ENCODE measurements at regions not wholly inside any gene's neighbourhood (a gene's known extent, or its start where the extent isn't known, plus 50 kb on each side); places are given as distances from the start of the nearest gene placed in this dataset.
"Not testable (repeated sequence)": the region's sequence is repeated elsewhere in the genome, so short reads cannot be mapped to it uniquely, and the experiment has no call there.

DNA sequence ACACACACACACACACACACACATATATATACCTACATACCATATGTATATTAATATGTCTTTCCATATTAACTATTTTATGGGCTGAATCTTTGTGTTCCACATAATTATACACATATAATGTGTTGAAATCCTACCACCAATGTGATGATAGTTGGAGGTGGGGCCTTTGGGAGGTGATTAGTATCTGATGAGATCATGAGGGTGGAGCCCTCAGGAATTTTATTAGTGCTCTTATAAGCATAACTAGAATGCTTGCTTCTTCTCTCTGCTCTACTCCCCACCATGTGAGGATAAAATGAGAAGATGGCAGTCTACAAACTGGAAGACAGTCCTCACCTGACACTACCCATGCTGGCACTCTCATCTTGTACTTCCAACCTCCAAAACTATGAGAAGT is 1193.5 kb upstream of the FLRT2 start:
- H3K27ac ChIP-seq = no peak overlapping the region
- no peaks in the 10 kb centered on the region for H3K36me3 ChIP-seq
- no peaks in the 10 kb centered on the region for H3K9me3 ChIP-seq (replicated peaks)
- no peaks in the 10 kb centered on the region for H3K4me1 ChIP-seq (replicated peaks)
- H3K4me3 ChIP-seq = no peak overlapping the region
- no peaks in the 10 kb centered on the region for H3K27me3 ChIP-seq (replicated peaks)
- DNase-seq (ENCODE audit: low read depth in 1 of 2, low spot score in 2 of 2) = no peak

- H3K27me3 ChIP-seq (replicated peaks) = no peaks in the 10 kb centered on the region
- H3K4me1 ChIP-seq (replicated peaks) = peaks cover 4% of the 10 kb centered on the region; the same call in 1 of the 2 replicates
- H3K27ac ChIP-seq = no peak overlapping the region
- DNase-seq (ENCODE audit: low read depth in 1 of 2, low spot score in 2 of 2) = no peak
- H3K36me3 ChIP-seq = no peaks in the 10 kb centered on the region
- no peak overlapping the region for H3K4me3 ChIP-seq
- H3K9me3 ChIP-seq (replicated peaks) = no peaks in the 10 kb centered on the region
Measured at GRCh38 chr14:84340938-84341337, 1189.0 kb upstream of the FLRT2 start.

- not testable (repeated sequence) for H3K4me1 ChIP-seq (replicated peaks); H3K4me3 ChIP-seq; H3K27ac ChIP-seq; DNase-seq (ENCODE audit: low read depth in 1 of 2, low spot score in 2 of 2); H3K36me3 ChIP-seq; H3K9me3 ChIP-seq (replicated peaks); H3K27me3 ChIP-seq (replicated peaks)
Measured at GRCh38 chr14:84341867-84342266, 1188.1 kb upstream of the FLRT2 start.

DNA sequence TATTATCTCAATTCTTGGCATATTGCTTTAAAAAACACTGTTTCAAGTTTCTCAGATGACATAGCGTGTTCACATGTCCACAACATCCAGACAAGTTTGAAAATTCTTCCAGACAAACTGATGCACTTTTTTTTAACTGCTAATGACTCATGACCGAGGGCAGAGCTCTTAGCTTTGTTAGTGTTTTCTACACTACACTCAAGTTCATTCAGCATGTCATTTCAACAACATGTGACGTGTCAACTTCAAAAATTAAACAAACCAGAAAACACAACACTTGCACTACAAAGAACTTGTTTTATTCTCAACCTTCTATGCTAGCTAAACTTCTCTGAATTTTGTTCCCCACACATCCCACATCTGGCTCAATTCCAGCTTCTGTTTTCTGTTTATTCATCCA is 1186.3 kb upstream of the FLRT2 start:
- Histone ChIP-seq H3K27me3 (replicated peaks) (no peaks in the 10 kb centered on the region), H3K36me3 (no peaks in the 10 kb centered on the region), H3K9me3 (replicated peaks) (no peaks in the 10 kb centered on the region), H3K4me1 (replicated peaks) (peaks cover 4% of the 10 kb centered on the region; the same call in 1 of the 2 replicates), H3K4me3 (no peak overlapping the region), H3K27ac (no peak overlapping the region)
- DNase-seq (ENCODE audit: low read depth in 1 of 2, low spot score in 2 of 2) = peak in 1 of 2 experiments; percentile 35

DNA sequence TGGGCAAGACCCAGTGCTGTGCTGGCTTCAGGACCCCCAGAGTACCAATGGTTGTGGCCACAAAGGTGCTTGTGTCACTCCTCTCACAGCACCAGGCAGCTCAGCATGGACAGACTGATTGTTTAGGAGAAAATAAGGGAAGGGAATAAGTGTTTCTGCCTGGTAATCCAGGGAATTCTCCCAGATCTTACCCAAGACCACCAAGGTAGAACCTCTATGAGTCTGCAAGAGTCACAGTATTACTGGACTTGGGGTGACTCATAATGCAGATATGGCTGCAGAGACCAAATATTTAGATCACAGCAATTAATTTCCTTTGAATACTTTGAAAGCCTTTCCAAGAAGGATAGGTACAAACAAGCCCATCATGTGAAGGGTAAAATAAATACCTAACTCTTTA is 1178.3 kb upstream of the FLRT2 start:
- Histone ChIP-seq H3K27ac (peak overlapping the region; percentile 77), H3K27me3 (replicated peaks) (no peaks in the 10 kb centered on the region), H3K4me1 (replicated peaks) (peaks cover 11% of the 10 kb centered on the region), H3K4me3 (no peak overlapping the region), H3K9me3 (replicated peaks) (no peaks in the 10 kb centered on the region), H3K36me3 (no peaks in the 10 kb centered on the region)
- DNase-seq (ENCODE audit: low read depth in 1 of 2, low spot score in 2 of 2) = peak; percentile 42 to 61

- Histone ChIP-seq H3K36me3 (no peaks in the 10 kb centered on the region), H3K27ac (no peak overlapping the region), H3K4me1 (replicated peaks) (no peaks in the 10 kb centered on the region), H3K9me3 (replicated peaks) (no peaks in the 10 kb centered on the region), H3K27me3 (replicated peaks) (no peaks in the 10 kb centered on the region), H3K4me3 (no peak overlapping the region)
- DNase-seq (ENCODE audit: low read depth in 1 of 2, low spot score in 2 of 2) = no peak
Measured at GRCh38 chr14:84361476-84361875, 1168.5 kb upstream of the FLRT2 start.

GRCh38 chr14:84375235-84375634 is 1154.7 kb upstream of the FLRT2 start:
- Histone ChIP-seq H3K36me3 (no peaks in the 10 kb centered on the region), H3K27ac (no peak overlapping the region), H3K9me3 (replicated peaks) (no peaks in the 10 kb centered on the region), H3K27me3 (replicated peaks) (no peaks in the 10 kb centered on the region), H3K4me1 (replicated peaks) (no peaks in the 10 kb centered on the region), H3K4me3 (no peak overlapping the region)
- no peak for DNase-seq (ENCODE audit: low read depth in 1 of 2, low spot score in 2 of 2)

- no peak for DNase-seq (ENCODE audit: low read depth in 1 of 2, low spot score in 2 of 2)
- H3K9me3 ChIP-seq (replicated peaks) = no peaks in the 10 kb centered on the region
- no peaks in the 10 kb centered on the region for H3K4me1 ChIP-seq (replicated peaks)
- no peaks in the 10 kb centered on the region for H3K36me3 ChIP-seq
- no peak overlapping the region for H3K4me3 ChIP-seq
- no peak overlapping the region for H3K27ac ChIP-seq
- H3K27me3 ChIP-seq (replicated peaks) = no peaks in the 10 kb centered on the region
Measured at GRCh38 chr14:84390010-84390409, 1139.9 kb upstream of the FLRT2 start.

- no peak for DNase-seq (ENCODE audit: low read depth in 1 of 2, low spot score in 2 of 2)
- Histone ChIP-seq H3K27me3 (replicated peaks) (no peaks in the 10 kb centered on the region), H3K36me3 (no peaks in the 10 kb centered on the region), H3K27ac (no peak overlapping the region), H3K4me1 (replicated peaks) (no peaks in the 10 kb centered on the region), H3K9me3 (replicated peaks) (no peaks in the 10 kb centered on the region), H3K4me3 (no peak overlapping the region)
Measured at GRCh38 chr14:84397631-84398030, 1132.3 kb upstream of the FLRT2 start.

- H3K4me1 ChIP-seq (replicated peaks) = no peaks in the 10 kb centered on the region
- no peak for DNase-seq (ENCODE audit: low read depth in 1 of 2, low spot score in 2 of 2)
- no peaks in the 10 kb centered on the region for H3K27me3 ChIP-seq (replicated peaks)
- H3K9me3 ChIP-seq (replicated peaks) = no peaks in the 10 kb centered on the region
- no peaks in the 10 kb centered on the region for H3K36me3 ChIP-seq
- H3K27ac ChIP-seq = no peak overlapping the region
- H3K4me3 ChIP-seq = no peak overlapping the region
Measured at GRCh38 chr14:84399296-84399910, 1130.5 kb upstream of the FLRT2 start.

- no peaks in the 10 kb centered on the region for H3K27me3 ChIP-seq (replicated peaks)
- DNase-seq (ENCODE audit: low read depth in 1 of 2, low spot score in 2 of 2) = no peak
Measured at GRCh38 chr14:84401631-84402030, 1128.3 kb upstream of the FLRT2 start.

DNA sequence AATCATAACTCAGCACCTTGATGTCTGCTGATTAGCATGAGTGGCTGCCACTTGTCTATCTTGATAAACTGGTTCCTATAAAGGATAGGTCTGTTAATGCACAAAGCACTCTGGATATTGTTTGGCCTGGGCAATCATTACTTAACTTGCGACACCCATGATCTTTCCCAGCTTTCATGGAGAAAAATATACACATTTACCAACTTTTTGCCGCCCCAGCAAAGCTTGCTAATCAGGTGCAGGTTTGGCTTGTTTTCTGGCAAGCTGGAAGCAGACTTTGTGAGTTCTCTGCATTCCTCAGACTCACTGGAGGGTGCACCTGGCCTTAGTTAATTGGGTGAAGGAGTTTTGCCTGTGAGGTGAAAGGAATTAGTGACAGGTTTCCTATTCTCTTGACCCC is 1126.4 kb upstream of the FLRT2 start:
- no peaks in the 10 kb centered on the region for H3K4me1 ChIP-seq (replicated peaks)
- no peaks in the 10 kb centered on the region for H3K36me3 ChIP-seq
- H3K9me3 ChIP-seq (replicated peaks) = no peaks in the 10 kb centered on the region
- H3K27ac ChIP-seq = no peak overlapping the region
- no peak for DNase-seq (ENCODE audit: low read depth in 1 of 2, low spot score in 2 of 2)
- H3K27me3 ChIP-seq (replicated peaks) = no peaks in the 10 kb centered on the region
- no peak overlapping the region for H3K4me3 ChIP-seq

More at GRCh38 chr14:84401631-84402030, 1128.3 kb upstream of the FLRT2 start:
- no peak overlapping the region for H3K4me3 ChIP-seq
- no peak overlapping the region for H3K27ac ChIP-seq
- no peaks in the 10 kb centered on the region for H3K9me3 ChIP-seq (replicated peaks)
- H3K4me1 ChIP-seq (replicated peaks) = no peaks in the 10 kb centered on the region
- H3K36me3 ChIP-seq = no peaks in the 10 kb centered on the region

GRCh38 chr14:84404246-84404645 is 1125.7 kb upstream of the FLRT2 start:
- DNase-seq (ENCODE audit: low read depth in 1 of 2, low spot score in 2 of 2) = no peak
- H3K36me3 ChIP-seq = no peaks in the 10 kb centered on the region
- H3K4me3 ChIP-seq = no peak overlapping the region
- no peaks in the 10 kb centered on the region for H3K9me3 ChIP-seq (replicated peaks)
- no peak overlapping the region for H3K27ac ChIP-seq
- no peaks in the 10 kb centered on the region for H3K4me1 ChIP-seq (replicated peaks)
- H3K27me3 ChIP-seq (replicated peaks) = no peaks in the 10 kb centered on the region

GRCh38 chr14:84409435-84409834 is 1120.5 kb upstream of the FLRT2 start:
- DNase-seq (ENCODE audit: low read depth in 1 of 2, low spot score in 2 of 2) = no peak

DNA sequence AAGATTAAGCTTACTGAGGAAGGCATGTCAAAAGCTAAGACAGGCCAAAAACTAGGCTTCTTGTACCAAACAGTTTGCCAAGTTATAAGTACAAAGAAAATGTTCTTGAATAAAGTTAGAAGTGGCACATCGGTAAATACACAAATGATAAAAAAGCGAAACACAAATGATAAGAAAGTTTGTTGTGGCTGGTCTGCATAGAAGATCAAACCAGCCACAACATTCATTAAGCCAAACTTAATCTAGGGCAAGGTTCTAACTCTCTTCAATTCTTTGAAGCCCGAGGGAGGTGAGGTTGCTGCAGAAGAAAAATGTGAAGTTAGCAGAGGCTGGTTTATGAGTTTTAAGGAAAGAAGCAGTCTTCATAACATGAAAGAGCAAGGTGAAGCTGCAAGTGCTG is 1119.6 kb upstream of the FLRT2 start:
- no peak overlapping the region for H3K4me3 ChIP-seq
- no peak overlapping the region for H3K27ac ChIP-seq
- no peaks in the 10 kb centered on the region for H3K4me1 ChIP-seq (replicated peaks)
- H3K36me3 ChIP-seq = no peaks in the 10 kb centered on the region
- DNase-seq (ENCODE audit: low read depth in 1 of 2, low spot score in 2 of 2) = no peak
- no peaks in the 10 kb centered on the region for H3K9me3 ChIP-seq (replicated peaks)
- no peaks in the 10 kb centered on the region for H3K27me3 ChIP-seq (replicated peaks)

More at GRCh38 chr14:84409435-84409834, 1120.5 kb upstream of the FLRT2 start:
- H3K9me3 ChIP-seq (replicated peaks) = no peaks in the 10 kb centered on the region
- H3K4me1 ChIP-seq (replicated peaks) = no peaks in the 10 kb centered on the region
- no peaks in the 10 kb centered on the region for H3K27me3 ChIP-seq (replicated peaks)
- no peak overlapping the region for H3K4me3 ChIP-seq
- H3K36me3 ChIP-seq = no peaks in the 10 kb centered on the region
- no peak overlapping the region for H3K27ac ChIP-seq
